ENCODE measurements at regions not wholly inside any gene's neighbourhood (a gene's known extent, or its start where the extent isn't known, plus 50 kb on each side); places are given as distances from the start of the nearest gene placed in this dataset.

- TF ChIP-seq CTCF (IDR thresholded peaks at IDR 0.05; ENCODE audit: extremely low read depth, insufficient read depth, missing control alignments), result no peak
- no peak for DNase-seq (ENCODE audit: low spot score)
- in situ Hi-C loops (cut with MboI; ENCODE audit: low pct_unique_long_range_greater_than_20kb, low sequenced_read_pairs, unreplicated experiment), result no loop called here
These were observed 604.9 kb upstream of the NRP1 start for GRCh38 chr10:33939410-33939809.

- in situ Hi-C loops (cut with MboI; ENCODE audit: low pct_unique_long_range_greater_than_20kb, low sequenced_read_pairs, unreplicated experiment), result no loop called here
- no peak for TF ChIP-seq CTCF (IDR thresholded peaks at IDR 0.05; ENCODE audit: extremely low read depth, insufficient read depth, missing control alignments)
- no peak for DNase-seq (ENCODE audit: low spot score)
These were observed 603.5 kb upstream of the NRP1 start for GRCh38 chr10:33938001-33938400.

GRCh38 chr10:33937036-33937730 lies 602.7 kb upstream of the NRP1 start:
- no peak for DNase-seq (ENCODE audit: low spot score)
- in situ Hi-C loops (cut with MboI; ENCODE audit: low pct_unique_long_range_greater_than_20kb, low sequenced_read_pairs, unreplicated experiment), result no loop called here
- no peak for TF ChIP-seq CTCF (IDR thresholded peaks at IDR 0.05; ENCODE audit: extremely low read depth, insufficient read depth, missing control alignments)

- no peak for TF ChIP-seq CTCF (IDR thresholded peaks at IDR 0.05; ENCODE audit: extremely low read depth, insufficient read depth, missing control alignments)
- no peak for DNase-seq (ENCODE audit: low spot score)
- in situ Hi-C loops (cut with MboI; ENCODE audit: low pct_unique_long_range_greater_than_20kb, low sequenced_read_pairs, unreplicated experiment), result no loop called here
These were observed 600.9 kb upstream of the NRP1 start for GRCh38 chr10:33935350-33935749.

GRCh38 chr10:33930079-33930478 lies 595.6 kb upstream of the NRP1 start:
- in situ Hi-C loops (cut with MboI; ENCODE audit: low pct_unique_long_range_greater_than_20kb, low sequenced_read_pairs, unreplicated experiment), result no loop called here
- DNase-seq (ENCODE audit: low spot score), result no peak
- TF ChIP-seq CTCF (IDR thresholded peaks at IDR 0.05; ENCODE audit: extremely low read depth, insufficient read depth, missing control alignments), result no peak

GRCh38 chr10:33927347-33927746 lies 592.9 kb upstream of the NRP1 start:
- DNase-seq (ENCODE audit: low spot score), result no peak
- in situ Hi-C loops (cut with MboI; ENCODE audit: low pct_unique_long_range_greater_than_20kb, low sequenced_read_pairs, unreplicated experiment), result no loop called here
- no peak for TF ChIP-seq CTCF (IDR thresholded peaks at IDR 0.05; ENCODE audit: extremely low read depth, insufficient read depth, missing control alignments)
